ENCODE measurements at regions not wholly inside any gene's neighbourhood (a gene's known extent, or its start where the extent isn't known, plus 50 kb on each side); places are given as distances from the start of the nearest gene placed in this dataset.

GRCh38 chr5:74113927-74114326 is 487.9 kb downstream of the ARHGEF28 start:
- DNase-seq (ENCODE audit: extremely low spot score, unreplicated experiment): no peak
- no peak for TF ChIP-seq CTCF (conservative IDR thresholded peaks at IDR 0.05)
- Mint-ChIP-seq H3K36me3 (peaks cover 5% of the 10 kb centered on the region), H3K4me3 (no peak overlapping the region), H3K4me1 (ENCODE audit: unreplicated experiment) (peaks cover 22% of the 10 kb centered on the region), H3K27me3 (no peaks in the 10 kb centered on the region), H3K9me3 (peaks cover 6% of the 10 kb centered on the region), H3K27ac (no peak overlapping the region)

GRCh38 chr5:74113196-74113540 is 487.2 kb downstream of the ARHGEF28 start:
- Mint-ChIP-seq H3K4me1 (ENCODE audit: unreplicated experiment) (peaks cover 22% of the 10 kb centered on the region), H3K27me3 (no peaks in the 10 kb centered on the region), H3K27ac (no peak overlapping the region), H3K9me3 (peaks cover 4% of the 10 kb centered on the region), H3K4me3 (no peak overlapping the region), H3K36me3 (peaks cover 3% of the 10 kb centered on the region)
- no peak for TF ChIP-seq CTCF (conservative IDR thresholded peaks at IDR 0.05)
- no peak for DNase-seq (ENCODE audit: extremely low spot score, unreplicated experiment)

GRCh38 chr5:74112372-74113195 is 486.6 kb downstream of the ARHGEF28 start:
- Mint-ChIP-seq H3K4me1 (ENCODE audit: unreplicated experiment) (peaks cover 22% of the 10 kb centered on the region), H3K9me3 (no peaks in the 10 kb centered on the region), H3K4me3 (no peak overlapping the region), H3K27ac (no peak overlapping the region), H3K27me3 (no peaks in the 10 kb centered on the region), H3K36me3 (no peaks in the 10 kb centered on the region)
- DNase-seq (ENCODE audit: extremely low spot score, unreplicated experiment): no peak
- TF ChIP-seq CTCF (conservative IDR thresholded peaks at IDR 0.05): no peak

GRCh38 chr5:74111764-74112163 is 485.8 kb downstream of the ARHGEF28 start:
- no peak for TF ChIP-seq CTCF (conservative IDR thresholded peaks at IDR 0.05)
- no peaks in the 10 kb centered on the region for H3K36me3 Mint-ChIP-seq
- no peak overlapping the region for H3K27ac Mint-ChIP-seq
- no peaks in the 10 kb centered on the region for H3K9me3 Mint-ChIP-seq
- no peaks in the 10 kb centered on the region for H3K27me3 Mint-ChIP-seq
- no peak for DNase-seq (ENCODE audit: extremely low spot score, unreplicated experiment)
- peaks cover 19% of the 10 kb centered on the region for H3K4me1 Mint-ChIP-seq (ENCODE audit: unreplicated experiment)
- H3K4me3 Mint-ChIP-seq: no peak overlapping the region

- H3K4me3 Mint-ChIP-seq: no peak overlapping the region
- H3K27me3 Mint-ChIP-seq: no peaks in the 10 kb centered on the region
- H3K27ac Mint-ChIP-seq: no peak overlapping the region
- no peaks in the 10 kb centered on the region for H3K9me3 Mint-ChIP-seq
- peaks cover 20% of the 10 kb centered on the region for H3K4me1 Mint-ChIP-seq (ENCODE audit: unreplicated experiment)
- no peaks in the 10 kb centered on the region for H3K36me3 Mint-ChIP-seq
- no peak for DNase-seq (ENCODE audit: extremely low spot score, unreplicated experiment)
- TF ChIP-seq CTCF (conservative IDR thresholded peaks at IDR 0.05): no peak
These were observed 483.3 kb downstream of the ARHGEF28 start for GRCh38 chr5:74109344-74109743.

All from type B pancreatic cell (in vitro differentiated cells).